OCI-LY3 (cell line): ENCODE measurements at regions not wholly inside any gene's neighbourhood (a gene's known extent, or its start where the extent isn't known, plus 50 kb on each side); places are given as distances from the start of the nearest gene placed in this dataset.

Experiments used
- H2AFZ ChIP-seq: fragments of 200-600, 300-600 bp; shearing (Covaris generic); 2 replicates; pipeline ENCODE4 v1.6.0; 2014; ENCODE audit warnings: antibody characterized with exemption, low read depth, low read length
- H3K27ac ChIP-seq: fragments of 200-600, 300-600 bp; sonication (generic); 2 replicates; pipeline ENCODE4 v1.5.1; 2014; ENCODE audit warnings: mild to moderate bottlenecking, low read length, moderate library complexity, mixed read lengths
- H3K27me3 ChIP-seq: fragments of 200-600, 300-600 bp; sonication (generic); 2 replicates; pipeline ENCODE4 v1.6.1; 2014; ENCODE audit warnings: low read depth, low read length, mixed read lengths
- H3K36me3 ChIP-seq: fragments of 200-600, 300-600 bp; sonication (generic); replicated peaks from 2 replicates; pipeline ENCODE3; 2014; ENCODE audit warnings: low read depth, low read length, mixed read lengths
- H3K4me1 ChIP-seq: fragments of 300-600, 200-600 bp; sonication (generic); 2 replicates; pipeline ENCODE4 v1.6.1; 2014; ENCODE audit warnings: low read length, mixed read lengths
- H3K4me2 ChIP-seq: fragments of 200-600, 300-600 bp; sonication (generic); 2 replicates; pipeline ENCODE4 v1.6.1; 2014; ENCODE audit warnings: low read length, mixed read lengths
- H3K4me3 ChIP-seq: fragments of 300-600, 200-600 bp; sonication (generic); 2 replicates; pipeline ENCODE4 v1.5.1; 2014; ENCODE audit warnings: antibody characterized with exemption, mild to moderate bottlenecking, low read length, moderate library complexity
- H3K79me2 ChIP-seq: fragments of 300-600, 200-600 bp; shearing (Covaris generic); 2 replicates; pipeline ENCODE4 v1.6.1; 2014; ENCODE audit warnings: mild to moderate bottlenecking, low read length, mixed read lengths
- H3K9ac ChIP-seq: fragments of 300-600, 200-600 bp; shearing (Covaris generic); 2 replicates; pipeline ENCODE4 v1.6.0; 2014; ENCODE audit warnings: mild to moderate bottlenecking, low read length, moderate library complexity
- H3K9me3 ChIP-seq: fragments of 200-600, 300-600 bp; shearing (Covaris generic); 2 replicates; pipeline ENCODE4 v1.6.1; 2014; ENCODE audit warnings: low read length, mixed read lengths; ENCODE audit not compliant: insufficient read depth
- H4K20me1 ChIP-seq: fragments of 200-600, 300-600 bp; sonication (generic); 2 replicates; pipeline ENCODE4 v1.6.1; 2016; ENCODE audit warnings: low read length, mixed read lengths; ENCODE audit not compliant: insufficient read depth
- CTCF ChIP-seq: fragments of 200-600, 300-600 bp; sonication (generic); IDR thresholded peaks from 2 replicates; pipeline ENCODE4 v1.5.1; 2014; ENCODE audit warnings: antibody characterized with exemption, low read length, low read depth
- EZH2phosphoT487 ChIP-seq: fragments of 200-600 bp; shearing (Covaris generic); IDR thresholded peaks from 2 replicates; pipeline ENCODE4 v1.6.1; 2018; ENCODE audit warnings: antibody characterized with exemption, mixed run types, low read depth

- no peak overlapping the region for H2AFZ ChIP-seq
- H3K79me2 ChIP-seq: no peaks in the 10 kb centered on the region
- no peak overlapping the region for H3K27ac ChIP-seq
- no peaks in the 10 kb centered on the region for H3K4me1 ChIP-seq
- no peak overlapping the region for H3K9ac ChIP-seq
- no peak overlapping the region for H3K4me2 ChIP-seq
- H3K27me3 ChIP-seq: no peaks in the 10 kb centered on the region
- H3K36me3 ChIP-seq: no peaks in the 10 kb centered on the region
- TF ChIP-seq EZH2phosphoT487: no peak
- no peak for TF ChIP-seq CTCF
- H3K9me3 ChIP-seq: no peaks in the 10 kb centered on the region
- no peak overlapping the region for H3K4me3 ChIP-seq
- H4K20me1 ChIP-seq: peaks cover 3% of the 10 kb centered on the region; the same call in 1 of the 2 replicates
Observed at GRCh38 chr4:112858751-112859150, 190.7 kb upstream of the ANK2 start.

- Histone ChIP-seq H3K79me2 (no peaks in the 10 kb centered on the region), H3K4me1 (no peaks in the 10 kb centered on the region), H3K4me2 (no peak overlapping the region), H3K9me3 (no peaks in the 10 kb centered on the region), H4K20me1 (peaks cover 3% of the 10 kb centered on the region; the same call in 1 of the 2 replicates), H3K9ac (no peak overlapping the region), H3K27me3 (no peaks in the 10 kb centered on the region), H2AFZ (no peak overlapping the region), H3K4me3 (no peak overlapping the region), H3K27ac (no peak overlapping the region), H3K36me3 (no peaks in the 10 kb centered on the region)
- no peak for TF ChIP-seq EZH2phosphoT487
- no peak for TF ChIP-seq CTCF
Observed at GRCh38 chr4:112859456-112860184, 189.8 kb upstream of the ANK2 start.

- Histone ChIP-seq H3K4me3 (no peak overlapping the region), H3K9ac (no peak overlapping the region), H3K4me1 (no peaks in the 10 kb centered on the region), H4K20me1 (peaks cover 3% of the 10 kb centered on the region; the same call in 1 of the 2 replicates), H3K9me3 (no peaks in the 10 kb centered on the region), H2AFZ (no peak overlapping the region), H3K27me3 (no peaks in the 10 kb centered on the region), H3K4me2 (no peak overlapping the region), H3K27ac (no peak overlapping the region), H3K79me2 (no peaks in the 10 kb centered on the region), H3K36me3 (no peaks in the 10 kb centered on the region)
- no peak for TF ChIP-seq EZH2phosphoT487
- TF ChIP-seq CTCF: no peak
Observed at GRCh38 chr4:112860830-112861690, 188.4 kb upstream of the ANK2 start.
